SK-N-SH (cell line): ENCODE measurements at regions not wholly inside any gene's neighbourhood (a gene's known extent, or its start where the extent isn't known, plus 50 kb on each side); places are given as distances from the start of the nearest gene placed in this dataset.

Source experiments
- CTCF ChIA-PET: fragments of 300-600, 350-600 bp; formaldehyde crosslinking; extraction: SDS; loops from one replicate; lab custom pipeline; 2021; lab: Yijun Ruan, JAX
- POLR2A ChIA-PET: fragments of 350-600 bp; sonication (Branson Sonifier 250); formaldehyde crosslinking; extraction: SDS; loops from one replicate; lab custom pipeline; 2020; ENCODE audit warnings: antibody characterized with exemption, inconsistent platforms; lab: Yijun Ruan, JAX
- DNase-seq: peaks from one replicate; pipeline ENCODE4 v3.0.0; 2012
- H2AFZ ChIP-seq: fragments of 200-600 bp; sonication (generic); 2 replicates; pipeline ENCODE4 v1.8.1; 2016; ENCODE audit warnings: antibody characterized with exemption, mild to moderate bottlenecking, low read depth
- H3F3A ChIP-seq: fragments of 200-600 bp; sonication (generic); replicated peaks from 2 replicates; pipeline ENCODE3; 2016; ENCODE audit warnings: antibody characterized with exemption, mild to moderate bottlenecking; ENCODE audit not compliant: insufficient read depth
- H3K27ac ChIP-seq, 2 experiments: fragments of 200-500 bp in 1 of 2; fragments of 200-600 bp in 1 of 2; sonication (Bioruptor generic) in 1 of 2; sonication (generic), shearing (Covaris generic) in 1 of 2; 2 replicates each; pipeline versions ENCODE4 v1.5.1 to v1.6.1; 2014 to 2016; ENCODE audit warnings: low read depth in 2 of 2, inconsistent platforms in 1 of 2, low read length in 1 of 2, mild to moderate bottlenecking in 1 of 2, mixed read lengths in 1 of 2
- H3K27me3 ChIP-seq: fragments of 200-600 bp; sonication (generic), shearing (Covaris generic); 2 replicates; pipeline ENCODE4 v1.6.1; 2016; ENCODE audit warnings: mixed run types; ENCODE audit not compliant: insufficient read depth
- H3K36me3 ChIP-seq, 2 experiments: fragments of 200-500 bp in 1 of 2; fragments of 200-600 bp in 1 of 2; sonication (Bioruptor generic) in 1 of 2; sonication (generic) in 1 of 2; replicated peaks in 1 of 2; 2 replicates each; pipeline versions ENCODE3 to v1.5.1; 2014 to 2016; ENCODE audit warnings: low read length in 1 of 2, mild to moderate bottlenecking in 1 of 2; ENCODE audit not compliant: insufficient read depth in 2 of 2, control insufficient read depth in 1 of 2
- H3K4me1 ChIP-seq, 2 experiments: fragments of 200-500 bp in 1 of 2; fragments of 200-600 bp in 1 of 2; sonication (Bioruptor generic) in 1 of 2; sonication (generic), shearing (Covaris generic) in 1 of 2; 2 replicates each; pipeline versions ENCODE4 v1.5.1 to v1.6.1; 2014 to 2016; ENCODE audit warnings: low read depth in 1 of 2, low read length in 1 of 2, mixed run types in 1 of 2; ENCODE audit not compliant: insufficient read depth in 2 of 2, control insufficient read depth in 1 of 2
- H3K4me2 ChIP-seq: fragments of 200-600 bp; sonication (generic), shearing (Covaris generic); 2 replicates; pipeline ENCODE4 v1.6.1; 2017; ENCODE audit warnings: mixed run types
- H3K4me3 ChIP-seq, 2 experiments: fragments of 200-500 bp in 1 of 2; fragments of 200-600 bp in 1 of 2; sonication (Bioruptor generic) in 1 of 2; sonication (generic), shearing (Covaris generic) in 1 of 2; 2 replicates each; pipeline versions ENCODE4 v1.5.1 to v1.8.1; 2014 to 2016; ENCODE audit warnings: low read depth in 2 of 2, inconsistent platforms in 1 of 2, low read length in 1 of 2, mild to moderate bottlenecking in 1 of 2, mixed read lengths in 1 of 2, moderate library complexity in 1 of 2
- H3K79me2 ChIP-seq: fragments of 200-600 bp; sonication (generic); 2 replicates; pipeline ENCODE4 v1.8.1; 2017; ENCODE audit warnings: mild to moderate bottlenecking; ENCODE audit not compliant: insufficient read depth
- H3K9ac ChIP-seq: fragments of 200-600 bp; sonication (generic); 2 replicates; pipeline ENCODE4 v1.6.1; 2017; ENCODE audit warnings: mixed run types
- H3K9me2 ChIP-seq: fragments of 200-600 bp; sonication (generic); 2 replicates; pipeline ENCODE4 v1.6.1; 2017; ENCODE audit warnings: mixed run types
- H3K9me3 ChIP-seq: fragments of 200-600 bp; sonication (generic); 2 replicates; pipeline ENCODE4 v1.6.1; 2017; ENCODE audit warnings: mixed run types, mild to moderate bottlenecking, moderate library complexity
- H4K20me1 ChIP-seq: fragments of 200-600 bp; sonication (generic); 2 replicates; pipeline ENCODE4 v1.6.1; 2017; ENCODE audit warnings: mild to moderate bottlenecking, mixed run types; ENCODE audit not compliant: insufficient read depth
- CHD2 ChIP-seq: fragments of 150-350 bp; IDR thresholded peaks from 2 replicates; pipeline ENCODE4 v1.6.1; 2018; ENCODE audit warnings: low read length; ENCODE audit not compliant: partially characterized antibody
- EP300 ChIP-seq, 2 experiments: IDR thresholded peaks; 2 replicates each; pipeline versions ENCODE4 v1.4.0 to v1.6.1; 2012; ENCODE audit warnings: borderline replicate concordance in 1 of 2, low read depth in 1 of 2, low read length in 1 of 2
- GABPA ChIP-seq: IDR thresholded peaks from 2 replicates; pipeline ENCODE4 v1.4.0; 2012; ENCODE audit warnings: low read depth, mild to moderate bottlenecking
- GATA2 ChIP-seq: sonication (generic); formaldehyde crosslinking; IDR thresholded peaks from 2 replicates; pipeline ENCODE4 v1.5.0; 2020; ENCODE audit warnings: mild to moderate bottlenecking, missing genetic modification reagents
- JUND ChIP-seq: IDR thresholded peaks from 2 replicates; pipeline ENCODE4 v1.4.0; 2012
- MXI1 ChIP-seq: IDR thresholded peaks from 2 replicates; pipeline ENCODE4 v1.6.1; 2012; ENCODE audit warnings: mild to moderate bottlenecking, low read depth, low read length, improper control_type of control experiment
- RCOR1 ChIP-seq: fragments of 150-350 bp; IDR thresholded peaks from 2 replicates; pipeline ENCODE4 v1.6.1; 2017; ENCODE audit warnings: antibody characterized with exemption, low read length
- RXRA ChIP-seq: IDR thresholded peaks from 2 replicates; pipeline ENCODE4 v1.4.0; 2012; ENCODE audit warnings: low read depth, mild to moderate bottlenecking, borderline replicate concordance
- TCF12 ChIP-seq: IDR thresholded peaks from 2 replicates; pipeline ENCODE4 v1.4.0; 2012
- TEAD4 ChIP-seq: IDR thresholded peaks from 2 replicates; pipeline ENCODE4 v1.4.0; 2012; ENCODE audit warnings: mild to moderate bottlenecking, borderline replicate concordance; ENCODE audit not compliant: insufficient read depth
- WGBS: methylation state at CpG from one replicate; pipeline ENCODE4 v1.1.6; 2017; ENCODE audit warnings: low lambda C conversion rate; 5-methylcytosine and 5-hydroxymethylcytosine counted together
- TF ChIP-seq, protein P1 (sequence below): IDR thresholded peaks from 2 replicates; pipeline ENCODE4; 2012
- TF ChIP-seq, protein P2 (sequence below): fragments of 200-600 bp; sonication (generic); IDR thresholded peaks from 2 replicates; pipeline ENCODE4 v1.6.1; 2017; ENCODE audit warnings: antibody characterized with exemption, mild to moderate bottlenecking, moderate library complexity

GRCh38 chr6:40855168-40855880 lies 183.7 kb downstream of the UNC5CL start (continued):
- TF ChIP-seq RXRA, result no peak
- no peak for TF ChIP-seq JUND

DNA sequence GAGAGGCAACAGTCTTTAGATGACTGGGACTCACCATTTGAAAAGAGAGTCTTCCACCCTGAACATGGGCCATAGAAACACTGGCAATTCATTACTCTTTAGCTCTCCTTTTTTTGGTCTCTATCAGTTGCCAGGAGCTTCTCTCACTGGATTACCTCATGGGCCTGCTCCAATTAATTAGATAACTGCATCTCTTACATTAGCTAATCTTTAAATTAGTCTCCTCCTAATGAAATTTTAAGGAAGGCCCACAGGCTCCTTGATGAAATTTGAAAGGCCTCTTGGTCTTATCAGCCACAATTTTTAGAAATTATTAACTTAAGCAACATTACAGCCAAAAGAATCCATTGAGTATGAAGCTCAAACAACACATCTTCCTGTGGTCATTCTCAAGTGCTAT lies 184.4 kb downstream of the UNC5CL start:
- Histone ChIP-seq H3K9me3 (no peaks in the 10 kb centered on the region), H4K20me1 (no peaks in the 10 kb centered on the region), H3K27me3 (no peaks in the 10 kb centered on the region), H3K4me1 (peaks cover 0 to 12% of the 10 kb centered on the region in 2 experiments; a peak in 1 of 4 replicates), H3K4me3 (no peak overlapping the region), H3K27ac (peak overlapping the region in 1 of 2 experiments; percentile 14; a peak in 1 of 4 replicates), H3K9me2 (no peaks in the 10 kb centered on the region), H2AFZ (no peak overlapping the region), H3K9ac (no peak overlapping the region), H3K36me3 (no peaks in the 10 kb centered on the region)
- POLR2A ChIA-PET, result no interaction called here
- CTCF ChIA-PET, result interaction anchor here (1.0 to 2.9 kb wide), 5 partner anchors 9 to 174 kb away, joined by 3 to 10 read pairs (median 5); no protein-coding TSS in a partner anchor
- peak; percentile 49; the same call in 1 of the 2 replicates for TF ChIP-seq RCOR1
- no peak for TF ChIP-seq GABPA
- TF ChIP-seq TCF12, result no peak
- TF ChIP-seq CHD2, result no peak
- no peak for TF ChIP-seq MXI1
- peak; percentile 27; the same call in 1 of the 2 replicates for TF ChIP-seq TEAD4
- 0 out of 2 replicates have a peak, but pooled peaks have one; percentile 10 for TF ChIP-seq GATA2 (CRISPR knock-in tag)
- peak in 1 of 2 experiments; percentile 75; a peak in 1 of 4 replicates for TF ChIP-seq EP300 (IDR thresholded peaks at IDR 0.05; ENCODE audit: borderline replicate concordance in 1 of 2, low read depth in 1 of 2, low read length in 1 of 2)
- TF ChIP-seq, all 33 proteins: peak for 4
- Histone ChIP-seq H3K4me2 (no peak overlapping the region), H3K79me2 (no peaks in the 10 kb centered on the region), H3F3A (no peaks in the 10 kb centered on the region)
- no peak for DNase-seq

DNA sequence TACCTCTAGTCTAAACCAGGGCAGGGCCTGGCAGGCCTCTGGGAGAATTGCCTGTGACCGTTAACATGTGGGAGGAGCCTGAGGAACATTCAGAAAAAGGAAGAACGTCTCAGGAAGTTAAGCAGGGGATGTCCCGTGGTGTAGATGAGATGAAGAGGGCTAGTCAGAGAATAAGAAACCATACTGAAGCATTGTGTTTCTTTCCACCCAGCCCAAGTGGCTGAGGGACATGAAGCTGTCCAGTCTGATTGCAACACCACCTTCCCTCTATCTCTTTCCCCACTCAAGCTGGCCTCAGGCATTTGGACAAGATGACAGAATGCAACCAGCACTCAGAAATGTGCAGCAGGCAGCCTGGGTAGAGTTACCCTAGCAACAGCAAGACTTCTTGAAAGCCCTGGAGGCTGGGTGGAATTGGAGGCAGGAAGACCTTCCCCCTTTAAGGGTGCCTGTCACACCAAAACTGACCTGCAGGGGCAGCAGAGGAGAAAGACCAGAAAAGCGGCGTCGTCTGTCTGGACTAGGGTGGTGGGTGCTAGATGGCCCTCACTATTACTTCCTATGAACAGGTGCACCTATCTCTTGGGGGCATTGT lies 186.1 kb downstream of the UNC5CL start:
- no peaks in the 10 kb centered on the region for H3K79me2 ChIP-seq
- H3K4me2 ChIP-seq, result no peak overlapping the region
- H2AFZ ChIP-seq, result no peak overlapping the region
- CTCF ChIA-PET, result interaction anchor here (0.7 to 1.6 kb wide), 5 partner anchors 9 to 176 kb away, joined by 3 to 4 read pairs (median 3); no protein-coding TSS in a partner anchor
- no peaks in the 10 kb centered on the region for H3K9me2 ChIP-seq
- DNase-seq, result no peak
- no peak overlapping the region for H3K27ac ChIP-seq
- POLR2A ChIA-PET, result no interaction called here
- H3K4me1 ChIP-seq, result peaks cover 0 to 19% of the 10 kb centered on the region in 2 experiments; a peak in 1 of 4 replicates
- no peaks in the 10 kb centered on the region for H4K20me1 ChIP-seq
- H3K36me3 ChIP-seq, result no peaks in the 10 kb centered on the region
- TF ChIP-seq, protein P1, sequence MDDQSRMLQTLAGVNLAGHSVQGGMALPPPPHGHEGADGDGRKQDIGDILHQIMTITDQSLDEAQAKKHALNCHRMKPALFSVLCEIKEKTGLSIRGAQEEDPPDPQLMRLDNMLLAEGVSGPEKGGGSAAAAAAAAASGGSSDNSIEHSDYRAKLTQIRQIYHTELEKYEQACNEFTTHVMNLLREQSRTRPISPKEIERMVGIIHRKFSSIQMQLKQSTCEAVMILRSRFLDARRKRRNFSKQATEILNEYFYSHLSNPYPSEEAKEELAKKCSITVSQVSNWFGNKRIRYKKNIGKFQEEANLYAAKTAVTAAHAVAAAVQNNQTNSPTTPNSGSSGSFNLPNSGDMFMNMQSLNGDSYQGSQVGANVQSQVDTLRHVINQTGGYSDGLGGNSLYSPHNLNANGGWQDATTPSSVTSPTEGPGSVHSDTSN, result no peak
- TF ChIP-seq, protein P2, sequence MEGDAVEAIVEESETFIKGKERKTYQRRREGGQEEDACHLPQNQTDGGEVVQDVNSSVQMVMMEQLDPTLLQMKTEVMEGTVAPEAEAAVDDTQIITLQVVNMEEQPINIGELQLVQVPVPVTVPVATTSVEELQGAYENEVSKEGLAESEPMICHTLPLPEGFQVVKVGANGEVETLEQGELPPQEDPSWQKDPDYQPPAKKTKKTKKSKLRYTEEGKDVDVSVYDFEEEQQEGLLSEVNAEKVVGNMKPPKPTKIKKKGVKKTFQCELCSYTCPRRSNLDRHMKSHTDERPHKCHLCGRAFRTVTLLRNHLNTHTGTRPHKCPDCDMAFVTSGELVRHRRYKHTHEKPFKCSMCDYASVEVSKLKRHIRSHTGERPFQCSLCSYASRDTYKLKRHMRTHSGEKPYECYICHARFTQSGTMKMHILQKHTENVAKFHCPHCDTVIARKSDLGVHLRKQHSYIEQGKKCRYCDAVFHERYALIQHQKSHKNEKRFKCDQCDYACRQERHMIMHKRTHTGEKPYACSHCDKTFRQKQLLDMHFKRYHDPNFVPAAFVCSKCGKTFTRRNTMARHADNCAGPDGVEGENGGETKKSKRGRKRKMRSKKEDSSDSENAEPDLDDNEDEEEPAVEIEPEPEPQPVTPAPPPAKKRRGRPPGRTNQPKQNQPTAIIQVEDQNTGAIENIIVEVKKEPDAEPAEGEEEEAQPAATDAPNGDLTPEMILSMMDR, result peak; percentile 53
- 53% methylated on average over 6 of the region's 6 CpGs for WGBS
- H3F3A ChIP-seq, result no peaks in the 10 kb centered on the region
- no peak overlapping the region; a peak in 1 of 4 replicates for H3K4me3 ChIP-seq
- no peaks in the 10 kb centered on the region for H3K9me3 ChIP-seq
- H3K27me3 ChIP-seq, result no peaks in the 10 kb centered on the region
- H3K9ac ChIP-seq, result no peak overlapping the region
